Suprapubic skin (tissue), 4 donors: ENCODE measurements at regions not wholly inside any gene's neighbourhood (a gene's known extent, or its start where the extent isn't known, plus 50 kb on each side); places are given as distances from the start of the nearest gene placed in this dataset.

Source experiments
- DNase-seq, 2 donors: peaks; one replicate each; pipeline ENCODE4 v3.0.0-alpha.2; 2019; ENCODE audit warnings: low spot score in 2 of 2
- H3K27ac ChIP-seq: fragments of 200-600 bp; sonication (generic); one replicate; pipeline ENCODE4 v1.5.1; 2019
- H3K27me3 ChIP-seq: fragments of 200-600 bp; sonication (generic); one replicate; pipeline ENCODE4 v1.5.1; 2019
- H3K36me3 ChIP-seq: fragments of 200-600 bp; sonication (generic); one replicate; pipeline ENCODE4 v1.5.1; 2019
- H3K4me1 ChIP-seq: fragments of 200-600 bp; sonication (generic); one replicate; pipeline ENCODE4 v1.5.1; 2019
- H3K4me3 ChIP-seq: fragments of 200-600 bp; sonication (generic); one replicate; pipeline ENCODE4 v1.5.1; 2019; ENCODE audit warnings: mild to moderate bottlenecking
- H3K9me3 ChIP-seq: fragments of 200-600 bp; sonication (generic); one replicate; pipeline ENCODE4 v1.5.1; 2019
- EP300 ChIP-seq: sonication (generic); formaldehyde crosslinking; IDR thresholded peaks from one replicate; pipeline ENCODE4 v1.6.1; 2017; ENCODE audit warnings: antibody characterized with exemption
- POLR2A ChIP-seq, 2 donors: fragments of 450-650 bp; IDR thresholded peaks; one replicate each; pipeline ENCODE4 v1.6.1; 2017; ENCODE audit warnings: antibody characterized with exemption in 2 of 2, mild to moderate bottlenecking in 2 of 2, moderate library complexity in 2 of 2
- POLR2AphosphoS5 ChIP-seq, 3 donors: sonication (generic); formaldehyde crosslinking; IDR thresholded peaks; one replicate each; pipeline ENCODE4 v1.6.1; 2017; ENCODE audit warnings: antibody characterized with exemption in 3 of 3
- WGBS: methylation state at CpG from one replicate; pipeline ENCODE4 v1.1.5; 2018; 5-methylcytosine and 5-hydroxymethylcytosine counted together
- TF ChIP-seq, protein P1 (sequence below), 2 donors: fragments of 200-600 bp in 1 of 2; fragments of 450-650 bp in 1 of 2; sonication (generic) in 1 of 2; IDR thresholded peaks; one replicate each; pipeline ENCODE4 v1.5.1; 2016 to 2019; ENCODE audit warnings: antibody characterized with exemption in 2 of 2, mild to moderate bottlenecking in 1 of 2, moderate library complexity in 1 of 2

GRCh38 chr16:7861891-7862582, 529.4 kb downstream of the RBFOX1 start:
- Histone ChIP-seq H3K27ac (no peak overlapping the region), H3K4me1 (no peaks in the 10 kb centered on the region), H3K36me3 (no peaks in the 10 kb centered on the region), H3K27me3 (no peaks in the 10 kb centered on the region), H3K4me3 (no peak overlapping the region), H3K9me3 (no peaks in the 10 kb centered on the region)
- TF ChIP-seq EP300 (no peak), POLR2A (IDR thresholded peaks at IDR 0.05) (no peak), POLR2AphosphoS5 (IDR thresholded peaks at IDR 0.05) (no peak)
- TF ChIP-seq, protein P1, sequence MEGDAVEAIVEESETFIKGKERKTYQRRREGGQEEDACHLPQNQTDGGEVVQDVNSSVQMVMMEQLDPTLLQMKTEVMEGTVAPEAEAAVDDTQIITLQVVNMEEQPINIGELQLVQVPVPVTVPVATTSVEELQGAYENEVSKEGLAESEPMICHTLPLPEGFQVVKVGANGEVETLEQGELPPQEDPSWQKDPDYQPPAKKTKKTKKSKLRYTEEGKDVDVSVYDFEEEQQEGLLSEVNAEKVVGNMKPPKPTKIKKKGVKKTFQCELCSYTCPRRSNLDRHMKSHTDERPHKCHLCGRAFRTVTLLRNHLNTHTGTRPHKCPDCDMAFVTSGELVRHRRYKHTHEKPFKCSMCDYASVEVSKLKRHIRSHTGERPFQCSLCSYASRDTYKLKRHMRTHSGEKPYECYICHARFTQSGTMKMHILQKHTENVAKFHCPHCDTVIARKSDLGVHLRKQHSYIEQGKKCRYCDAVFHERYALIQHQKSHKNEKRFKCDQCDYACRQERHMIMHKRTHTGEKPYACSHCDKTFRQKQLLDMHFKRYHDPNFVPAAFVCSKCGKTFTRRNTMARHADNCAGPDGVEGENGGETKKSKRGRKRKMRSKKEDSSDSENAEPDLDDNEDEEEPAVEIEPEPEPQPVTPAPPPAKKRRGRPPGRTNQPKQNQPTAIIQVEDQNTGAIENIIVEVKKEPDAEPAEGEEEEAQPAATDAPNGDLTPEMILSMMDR (IDR thresholded peaks at IDR 0.05): no peak
- DNase-seq: no peak
- WGBS: 60% methylated on average over 3 of the region's 3 CpGs

DNA sequence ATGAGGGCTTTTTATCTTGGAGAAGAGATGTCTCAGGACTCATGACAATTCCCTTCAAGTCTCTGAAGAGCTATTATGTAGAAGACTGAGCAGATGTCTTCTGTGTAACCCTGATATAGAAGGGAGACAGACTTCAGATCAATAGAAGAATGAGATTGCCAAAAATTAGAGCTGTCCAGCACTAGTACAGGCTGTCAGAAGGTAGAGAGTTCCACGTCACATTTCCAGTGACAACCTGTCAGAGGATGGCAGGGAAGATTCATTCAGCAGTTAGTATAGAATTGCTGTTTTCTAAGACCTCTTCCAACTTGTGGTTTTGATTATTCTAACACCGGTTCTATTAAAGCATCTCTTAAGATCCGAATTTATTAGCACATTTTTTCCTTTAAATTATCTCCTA, 520.6 kb downstream of the RBFOX1 start:
- Histone ChIP-seq H3K4me3 (no peak overlapping the region), H3K4me1 (no peaks in the 10 kb centered on the region), H3K27ac (no peak overlapping the region), H3K27me3 (no peaks in the 10 kb centered on the region), H3K9me3 (no peaks in the 10 kb centered on the region), H3K36me3 (no peaks in the 10 kb centered on the region)
- no peak for DNase-seq
- 35% methylated on average over 3 of the region's 3 CpGs for WGBS
- TF ChIP-seq POLR2A (IDR thresholded peaks at IDR 0.05) (no peak), POLR2AphosphoS5 (IDR thresholded peaks at IDR 0.05) (no peak), EP300 (no peak)
- TF ChIP-seq, protein P1 (IDR thresholded peaks at IDR 0.05): no peak

DNA sequence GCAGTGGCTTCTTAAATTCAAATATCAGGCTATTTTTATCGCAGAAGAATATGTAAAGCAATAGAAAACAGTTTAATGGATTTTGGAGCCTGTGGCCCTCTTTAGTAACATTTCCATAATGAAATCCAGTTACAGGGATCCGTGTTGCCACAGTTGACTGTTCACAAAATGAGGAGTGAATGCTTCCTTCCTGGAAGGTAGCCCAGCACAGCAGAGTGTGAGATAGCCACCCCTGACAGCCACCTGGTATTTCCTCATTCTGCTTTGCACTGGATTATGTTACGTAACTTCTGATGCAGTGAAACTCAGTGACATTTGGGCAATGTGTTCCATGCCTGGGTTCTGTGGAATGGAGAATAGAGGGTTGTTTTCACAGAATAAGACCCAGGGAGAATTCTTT, 517.2 kb downstream of the RBFOX1 start:
- no peaks in the 10 kb centered on the region for H3K36me3 ChIP-seq
- H3K4me3 ChIP-seq: no peak overlapping the region
- H3K9me3 ChIP-seq: no peaks in the 10 kb centered on the region
- TF ChIP-seq POLR2A (IDR thresholded peaks at IDR 0.05) (no peak), EP300 (no peak), POLR2AphosphoS5 (IDR thresholded peaks at IDR 0.05) (no peak)
- TF ChIP-seq, protein P1 (IDR thresholded peaks at IDR 0.05): no peak
- no peak for DNase-seq
- 64% methylated on average over 3 of the region's 3 CpGs for WGBS
- no peak overlapping the region for H3K27ac ChIP-seq
- H3K27me3 ChIP-seq: no peaks in the 10 kb centered on the region
- no peaks in the 10 kb centered on the region for H3K4me1 ChIP-seq

GRCh38 chr16:7843261-7843660, 510.6 kb downstream of the RBFOX1 start:
- TF ChIP-seq POLR2AphosphoS5 (IDR thresholded peaks at IDR 0.05) (no peak), EP300 (no peak), POLR2A (IDR thresholded peaks at IDR 0.05) (no peak)
- TF ChIP-seq, protein P1 (IDR thresholded peaks at IDR 0.05): no peak
- 71% methylated on average over 7 of the region's 7 CpGs for WGBS

GRCh38 chr16:7839568-7839967, 506.9 kb downstream of the RBFOX1 start:
- H3K4me3 ChIP-seq: no peak overlapping the region
- 45% methylated on average over 4 of the region's 4 CpGs for WGBS
- no peak for DNase-seq

More at GRCh38 chr16:7843261-7843660, 510.6 kb downstream of the RBFOX1 start:
- Histone ChIP-seq H3K4me1 (no peaks in the 10 kb centered on the region), H3K27me3 (peaks cover 3% of the 10 kb centered on the region), H3K27ac (no peak overlapping the region), H3K9me3 (no peaks in the 10 kb centered on the region), H3K4me3 (no peak overlapping the region), H3K36me3 (no peaks in the 10 kb centered on the region)
- DNase-seq: no peak

More at GRCh38 chr16:7839568-7839967, 506.9 kb downstream of the RBFOX1 start:
- Histone ChIP-seq H3K27ac (no peak overlapping the region), H3K9me3 (no peaks in the 10 kb centered on the region), H3K4me1 (no peaks in the 10 kb centered on the region), H3K36me3 (no peaks in the 10 kb centered on the region), H3K27me3 (peaks cover 3% of the 10 kb centered on the region)
- no peak for TF ChIP-seq POLR2A (IDR thresholded peaks at IDR 0.05)
- TF ChIP-seq EP300: no peak
- TF ChIP-seq, protein P1 (IDR thresholded peaks at IDR 0.05): no peak
- TF ChIP-seq POLR2AphosphoS5 (IDR thresholded peaks at IDR 0.05): no peak
